Activated naive CD8-positive, alpha-beta T cell treated with anti-CD3 and anti-CD28 coated beads, Interleukin-2, amount 10 ng/mL, durations not matched to agents 7 days and 5 days (primary cell): ENCODE measurements at regions not wholly inside any gene's neighbourhood (a gene's known extent, or its start where the extent isn't known, plus 50 kb on each side); places are given as distances from the start of the nearest gene placed in this dataset.

Experiments used
- ATAC-seq: fragments of 150-1000 bp; cut with Tn5 transposase; one replicate; pipeline ENCODE4 v1.10.0; 2021; ENCODE audit warnings: low read depth, moderate library complexity
- POLR2A ChIA-PET: fragments of 350-600 bp; sonication (Branson Sonifier 250); formaldehyde crosslinking; loops from one replicate; lab custom pipeline; 2021; ENCODE audit warnings: antibody characterized with exemption; lab: Charles Lee
- DNase-seq: peaks from one replicate; pipeline ENCODE4 v3.0.0; 2021
- H3K27ac Mint-ChIP-seq: one replicate; pipeline ENCODE4 v1.8.0; 2022; ENCODE audit warnings: mild to moderate bottlenecking, mixed read lengths
- H3K27me3 Mint-ChIP-seq: one replicate; pipeline ENCODE4 v1.8.0; 2022; ENCODE audit warnings: mild to moderate bottlenecking, moderate library complexity, mixed read lengths
- H3K36me3 Mint-ChIP-seq: one replicate; pipeline ENCODE4 v1.8.0; 2021; ENCODE audit warnings: mild to moderate bottlenecking, mixed read lengths
- H3K4me1 Mint-ChIP-seq: one replicate; pipeline ENCODE4 v1.8.0; 2021; ENCODE audit warnings: mixed read lengths
- H3K4me3 Mint-ChIP-seq: one replicate; pipeline ENCODE4 v1.8.0; 2022; ENCODE audit warnings: mild to moderate bottlenecking, moderate library complexity, mixed read lengths
- H3K9me3 Mint-ChIP-seq: one replicate; pipeline ENCODE4 v1.8.0; 2021; ENCODE audit warnings: mixed read lengths

- no peaks in the 10 kb centered on the region for H3K9me3 Mint-ChIP-seq
- H3K27ac Mint-ChIP-seq: no peak overlapping the region
- H3K4me3 Mint-ChIP-seq: no peak overlapping the region
- POLR2A ChIA-PET: no interaction called here
- peaks cover 10% of the 10 kb centered on the region for H3K36me3 Mint-ChIP-seq
- DNase-seq (no peak), ATAC-seq (no peak)
- no peaks in the 10 kb centered on the region for H3K27me3 Mint-ChIP-seq
- H3K4me1 Mint-ChIP-seq: peaks cover 3% of the 10 kb centered on the region
These were observed 293.9 kb upstream of the HSFY2 start for GRCh38 chrY:19067435-19067834.

DNA sequence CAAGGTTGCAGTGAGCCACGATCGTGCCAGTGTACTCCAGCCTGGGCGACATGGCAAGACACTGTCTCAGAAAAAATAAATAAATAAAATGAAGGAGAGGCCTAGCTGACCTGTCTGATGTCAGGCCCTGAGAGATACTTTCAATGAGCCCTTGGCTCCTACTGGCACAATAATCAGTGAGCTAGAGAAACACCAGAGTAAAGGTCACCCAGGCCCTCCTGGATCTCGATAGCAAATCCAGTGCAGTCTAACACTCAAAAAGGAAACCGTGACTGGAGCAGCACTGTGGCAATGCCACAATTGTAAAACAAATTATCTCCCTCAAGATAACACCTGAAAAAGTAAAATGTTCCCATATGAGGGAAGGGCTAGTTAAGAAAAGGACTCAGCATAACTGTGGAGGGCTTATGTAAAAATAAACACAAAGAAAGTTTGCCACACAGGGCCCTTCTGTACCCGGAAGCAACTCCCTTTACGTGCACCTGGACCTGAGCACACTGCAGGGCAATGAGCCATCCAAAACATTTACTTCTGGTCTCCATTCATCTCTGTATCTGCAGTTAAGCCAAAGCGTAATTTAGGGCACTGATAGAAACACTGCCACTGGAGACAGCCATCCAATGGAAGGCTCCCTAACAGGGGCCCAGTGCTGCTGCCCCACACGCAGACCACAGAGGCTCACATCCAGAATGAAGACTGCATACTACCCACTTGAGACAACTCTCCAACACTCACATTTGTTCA lies 293.1 kb upstream of the HSFY2 start:
- H3K27me3 Mint-ChIP-seq: no peaks in the 10 kb centered on the region
- no peaks in the 10 kb centered on the region for H3K9me3 Mint-ChIP-seq

DNA sequence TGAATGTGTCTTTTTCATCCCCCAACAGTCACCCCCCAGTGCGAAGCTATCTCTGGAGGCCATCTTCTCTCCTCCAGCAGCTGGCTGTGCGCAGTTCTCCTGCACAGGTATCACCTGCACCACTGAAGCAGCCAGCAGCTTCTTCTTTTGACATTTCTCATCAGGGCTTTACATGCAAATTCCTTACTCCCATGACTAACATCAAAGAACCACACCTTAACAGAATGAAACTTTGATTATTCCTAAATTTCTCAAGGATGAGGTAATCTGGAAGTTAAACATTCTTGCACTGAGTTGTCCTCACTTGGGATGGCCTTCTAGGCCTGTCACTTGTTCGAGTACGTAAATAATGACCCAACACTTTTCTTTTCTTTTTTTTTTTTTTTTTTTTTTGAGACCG lies 291.6 kb upstream of the HSFY2 start:
- POLR2A ChIA-PET: no interaction called here
- Mint-ChIP-seq H3K27ac (no peak overlapping the region), H3K36me3 (peaks cover 10% of the 10 kb centered on the region), H3K9me3 (no peaks in the 10 kb centered on the region), H3K27me3 (no peaks in the 10 kb centered on the region), H3K4me3 (no peak overlapping the region), H3K4me1 (peaks cover 3% of the 10 kb centered on the region)
- ATAC-seq (no peak), DNase-seq (no peak)

More for the DNA sequence above, 293.1 kb upstream of the HSFY2 start:
- POLR2A ChIA-PET: no interaction called here
- Mint-ChIP-seq H3K4me1 (peaks cover 3% of the 10 kb centered on the region), H3K4me3 (no peak overlapping the region), H3K27ac (no peak overlapping the region), H3K36me3 (peaks cover 10% of the 10 kb centered on the region)
- no peak for DNase-seq
- no peak for ATAC-seq

- Mint-ChIP-seq H3K4me3 (no peak overlapping the region), H3K9me3 (no peaks in the 10 kb centered on the region), H3K36me3 (no peaks in the 10 kb centered on the region), H3K27ac (no peak overlapping the region), H3K27me3 (no peaks in the 10 kb centered on the region), H3K4me1 (no peaks in the 10 kb centered on the region)
- no peak for ATAC-seq
- POLR2A ChIA-PET: no interaction called here
- DNase-seq: no peak
These were observed 286.2 kb upstream of the HSFY2 start for GRCh38 chrY:19059733-19060132.

DNA sequence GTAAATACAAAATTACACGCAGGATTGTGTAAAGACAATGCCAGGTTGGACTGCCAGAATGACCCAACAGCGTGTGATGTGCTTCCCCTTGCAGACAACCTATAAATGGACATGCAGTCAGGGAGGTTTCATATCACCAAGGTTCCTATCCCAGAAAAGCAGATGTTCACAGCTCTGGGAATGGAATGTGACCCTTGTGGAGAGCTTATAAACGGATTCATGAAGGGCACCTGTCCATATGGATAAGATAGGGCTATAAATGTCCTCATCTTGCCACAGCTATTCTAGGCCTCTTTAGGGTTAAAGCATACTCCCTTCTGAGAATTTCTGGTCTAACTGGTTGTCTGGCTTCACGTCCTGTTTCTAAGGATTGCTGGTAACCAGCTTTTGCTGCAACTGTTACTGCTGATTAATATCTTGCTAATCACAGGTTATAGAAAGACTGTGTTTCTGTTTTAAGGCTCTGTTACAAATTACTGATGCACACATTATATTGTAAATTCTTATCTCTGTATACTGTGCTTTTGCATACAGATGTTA lies 285.4 kb upstream of the HSFY2 start:
- H3K9me3 Mint-ChIP-seq: no peaks in the 10 kb centered on the region
- ATAC-seq: no peak
- DNase-seq: no peak
- POLR2A ChIA-PET: interaction anchor here (0.7 kb wide), 1 partner anchor 17 kb away, joined by 4 read pairs; no protein-coding TSS in a partner anchor
- no peaks in the 10 kb centered on the region for H3K4me1 Mint-ChIP-seq
- H3K27ac Mint-ChIP-seq: no peak overlapping the region
- no peaks in the 10 kb centered on the region for H3K36me3 Mint-ChIP-seq
- no peak overlapping the region for H3K4me3 Mint-ChIP-seq
- no peaks in the 10 kb centered on the region for H3K27me3 Mint-ChIP-seq

DNA sequence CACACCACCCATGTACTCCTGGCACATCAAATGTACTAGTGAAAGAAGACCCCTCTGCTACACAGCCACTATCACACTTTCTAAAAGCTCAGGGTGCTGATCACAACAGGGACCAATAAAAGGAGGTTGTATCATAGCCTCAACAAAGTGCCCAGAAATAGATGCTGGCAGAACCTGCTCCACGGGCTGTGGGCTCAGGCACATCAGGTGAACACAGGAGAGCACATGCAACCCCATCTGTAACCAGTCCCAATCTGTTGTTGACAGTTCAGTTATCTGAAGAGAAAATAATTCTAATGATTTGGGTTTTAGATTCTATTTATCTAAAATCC lies 282.6 kb upstream of the HSFY2 start:
- Mint-ChIP-seq H3K4me3 (no peak overlapping the region), H3K36me3 (peaks cover 4% of the 10 kb centered on the region), H3K27ac (no peak overlapping the region), H3K4me1 (peaks cover 3% of the 10 kb centered on the region), H3K9me3 (no peaks in the 10 kb centered on the region), H3K27me3 (no peaks in the 10 kb centered on the region)
- no peak for ATAC-seq
- POLR2A ChIA-PET: no interaction called here
- DNase-seq: no peak

- H3K4me3 Mint-ChIP-seq: no peak overlapping the region
These were observed 281.9 kb upstream of the HSFY2 start for GRCh38 chrY:19055232-19056137.

DNA sequence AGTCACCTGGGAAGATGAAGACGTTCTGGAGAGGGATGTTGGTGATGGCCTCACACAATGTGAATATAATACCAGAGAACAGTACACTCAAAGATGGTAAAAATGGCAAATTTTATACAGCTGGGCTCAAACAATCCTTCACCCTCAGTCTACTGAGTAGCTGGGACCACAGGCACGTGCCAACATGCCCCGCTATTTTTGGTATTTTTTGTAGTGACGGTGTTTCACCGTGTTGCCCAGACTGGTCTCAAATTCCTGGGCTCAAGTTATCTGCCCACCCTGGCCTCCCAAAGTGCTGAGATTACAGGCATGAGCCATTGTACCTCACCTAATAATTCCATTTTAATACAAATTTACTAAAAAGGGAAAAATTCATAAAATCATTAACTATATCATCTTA lies 280.3 kb upstream of the HSFY2 start:
- POLR2A ChIA-PET: no interaction called here
- Mint-ChIP-seq H3K27ac (no peak overlapping the region), H3K27me3 (no peaks in the 10 kb centered on the region), H3K9me3 (no peaks in the 10 kb centered on the region), H3K4me1 (peaks cover 3% of the 10 kb centered on the region), H3K36me3 (peaks cover 4% of the 10 kb centered on the region), H3K4me3 (no peak overlapping the region)
- ATAC-seq (no peak), DNase-seq (no peak)

More at GRCh38 chrY:19055232-19056137, 281.9 kb upstream of the HSFY2 start:
- POLR2A ChIA-PET: no interaction called here
- H3K9me3 Mint-ChIP-seq: no peaks in the 10 kb centered on the region
- peaks cover 4% of the 10 kb centered on the region for H3K36me3 Mint-ChIP-seq
- H3K27ac Mint-ChIP-seq: no peak overlapping the region
- ATAC-seq (no peak), DNase-seq (no peak)
- H3K27me3 Mint-ChIP-seq: no peaks in the 10 kb centered on the region
- H3K4me1 Mint-ChIP-seq: peaks cover 3% of the 10 kb centered on the region

DNA sequence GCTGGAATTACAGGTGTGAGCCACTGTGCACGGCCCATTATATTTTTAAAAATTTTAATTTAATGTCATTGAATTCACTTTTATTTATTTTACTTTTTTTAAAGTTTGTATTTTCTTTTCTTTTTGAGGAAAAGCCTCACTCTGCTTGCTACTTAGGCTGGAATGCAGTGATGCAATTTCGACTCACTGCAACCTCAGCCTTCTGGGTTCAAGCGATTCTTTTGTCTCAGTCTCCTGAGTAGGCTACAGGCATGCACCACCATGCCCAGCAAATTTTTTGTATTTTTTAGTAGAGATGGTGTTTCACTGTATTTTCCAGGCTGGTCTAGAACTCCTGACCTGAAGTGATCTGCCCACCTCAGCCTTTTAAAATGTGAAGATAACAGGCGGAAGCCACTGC lies 277.5 kb upstream of the HSFY2 start:
- no peaks in the 10 kb centered on the region for H3K9me3 Mint-ChIP-seq
- POLR2A ChIA-PET: no interaction called here
- H3K27ac Mint-ChIP-seq: no peak overlapping the region
- H3K4me3 Mint-ChIP-seq: no peak overlapping the region
- H3K4me1 Mint-ChIP-seq: peaks cover 3% of the 10 kb centered on the region
- DNase-seq (no peak), ATAC-seq (no peak)
- H3K36me3 Mint-ChIP-seq: peaks cover 12% of the 10 kb centered on the region
- H3K27me3 Mint-ChIP-seq: no peaks in the 10 kb centered on the region

DNA sequence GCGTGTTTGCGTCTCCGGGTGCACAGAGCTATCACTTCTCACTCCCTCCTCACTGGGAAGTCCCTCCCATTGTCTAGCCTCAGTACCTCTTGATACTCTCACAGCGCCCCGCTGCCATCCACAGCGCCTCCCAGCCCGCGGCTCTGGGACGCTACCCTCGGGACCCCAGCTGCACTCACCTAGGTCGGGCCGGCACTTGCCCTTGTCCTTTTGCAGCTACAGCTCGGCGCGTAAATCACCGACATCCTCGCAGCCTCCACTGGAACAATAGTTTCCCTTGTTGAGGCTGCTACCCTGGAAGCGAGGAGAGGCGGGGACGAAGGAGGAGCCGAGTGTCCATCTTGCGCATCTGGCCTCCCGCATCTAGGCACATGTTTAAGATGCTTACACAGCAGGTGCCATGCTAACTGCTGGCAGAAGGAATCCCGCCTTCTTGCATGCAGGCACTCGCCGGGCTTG lies 269.5 kb upstream of the HSFY2 start:
- H3K36me3 Mint-ChIP-seq: peaks cover 43% of the 10 kb centered on the region
- POLR2A ChIA-PET: no interaction called here
- no peak overlapping the region for H3K4me3 Mint-ChIP-seq
- H3K4me1 Mint-ChIP-seq: no peaks in the 10 kb centered on the region
- no peak overlapping the region for H3K27ac Mint-ChIP-seq
- ATAC-seq (no peak), DNase-seq (no peak)
- H3K9me3 Mint-ChIP-seq: peaks cover 3% of the 10 kb centered on the region
- no peaks in the 10 kb centered on the region for H3K27me3 Mint-ChIP-seq

- peaks cover 44% of the 10 kb centered on the region for H3K36me3 Mint-ChIP-seq
These were observed 268.9 kb upstream of the HSFY2 start for GRCh38 chrY:19042306-19042958.

GRCh38 chrY:19026631-19027030 lies 253.1 kb upstream of the HSFY2 start:
- Mint-ChIP-seq H3K9me3 (no peaks in the 10 kb centered on the region), H3K4me3 (no peak overlapping the region), H3K4me1 (no peaks in the 10 kb centered on the region), H3K36me3 (peaks cover 3% of the 10 kb centered on the region), H3K27ac (no peak overlapping the region), H3K27me3 (no peaks in the 10 kb centered on the region)
- POLR2A ChIA-PET: no interaction called here
- DNase-seq: no peak
- ATAC-seq: no peak

More at GRCh38 chrY:19042306-19042958, 268.9 kb upstream of the HSFY2 start:
- ATAC-seq: no peak
- DNase-seq: no peak
- H3K4me1 Mint-ChIP-seq: no peaks in the 10 kb centered on the region
- no peaks in the 10 kb centered on the region for H3K27me3 Mint-ChIP-seq
- no peak overlapping the region for H3K27ac Mint-ChIP-seq
- no peak overlapping the region for H3K4me3 Mint-ChIP-seq
- POLR2A ChIA-PET: no interaction called here
- peaks cover 3% of the 10 kb centered on the region for H3K9me3 Mint-ChIP-seq

- no peak overlapping the region for H3K4me3 Mint-ChIP-seq
- peaks cover 3% of the 10 kb centered on the region for H3K36me3 Mint-ChIP-seq
- no peaks in the 10 kb centered on the region for H3K9me3 Mint-ChIP-seq
- DNase-seq: no peak
- POLR2A ChIA-PET: no interaction called here
- ATAC-seq: no peak
- no peaks in the 10 kb centered on the region for H3K4me1 Mint-ChIP-seq
- no peaks in the 10 kb centered on the region for H3K27me3 Mint-ChIP-seq
- no peak overlapping the region for H3K27ac Mint-ChIP-seq
These were observed 250.4 kb upstream of the HSFY2 start for GRCh38 chrY:19023934-19024333.
